ENCODE measurements at regions not wholly inside any gene's neighbourhood (a gene's known extent, or its start where the extent isn't known, plus 50 kb on each side); places are given as distances from the start of the nearest gene placed in this dataset.

DNA sequence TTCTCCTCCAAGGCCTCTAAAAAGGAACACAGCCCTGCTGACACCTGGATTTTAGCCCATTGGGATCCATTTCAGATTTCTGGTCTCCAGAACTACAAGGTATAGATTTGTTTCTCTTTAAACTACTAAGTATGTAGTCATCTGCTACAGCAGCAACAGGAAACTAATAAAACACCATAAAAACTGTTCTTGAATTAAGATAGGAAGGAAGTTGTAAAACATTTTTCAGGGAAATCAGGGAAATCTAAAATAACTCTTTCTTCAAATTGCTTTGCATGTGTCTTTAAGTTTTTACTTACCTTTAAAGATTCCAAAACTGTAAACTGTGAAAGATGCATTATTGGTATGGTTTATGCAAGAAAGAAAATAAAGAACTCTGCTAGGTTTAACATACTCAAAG, 407.0 kb upstream of the TOM1L1 start:
- Histone ChIP-seq H3K4me3 (ENCODE audit: low read depth, low read length) (no peak overlapping the region), H3K36me3 (ENCODE audit: control insufficient read depth, insufficient read depth, low read length) (no peaks in the 10 kb centered on the region), H3K4me1 (ENCODE audit: control insufficient read depth, insufficient read depth, low read length) (no peaks in the 10 kb centered on the region), H3K27ac (ENCODE audit: low read depth, low read length) (no peak overlapping the region), H3K9me3 (ENCODE audit: control insufficient read depth, insufficient read depth, low read length) (no peaks in the 10 kb centered on the region), H3K27me3 (ENCODE audit: control insufficient read depth, insufficient read depth, low read length) (no peaks in the 10 kb centered on the region)
- DNase-seq (ENCODE audit: low read depth in 4 of 6, low spot score in 6 of 6) = no peak

DNA sequence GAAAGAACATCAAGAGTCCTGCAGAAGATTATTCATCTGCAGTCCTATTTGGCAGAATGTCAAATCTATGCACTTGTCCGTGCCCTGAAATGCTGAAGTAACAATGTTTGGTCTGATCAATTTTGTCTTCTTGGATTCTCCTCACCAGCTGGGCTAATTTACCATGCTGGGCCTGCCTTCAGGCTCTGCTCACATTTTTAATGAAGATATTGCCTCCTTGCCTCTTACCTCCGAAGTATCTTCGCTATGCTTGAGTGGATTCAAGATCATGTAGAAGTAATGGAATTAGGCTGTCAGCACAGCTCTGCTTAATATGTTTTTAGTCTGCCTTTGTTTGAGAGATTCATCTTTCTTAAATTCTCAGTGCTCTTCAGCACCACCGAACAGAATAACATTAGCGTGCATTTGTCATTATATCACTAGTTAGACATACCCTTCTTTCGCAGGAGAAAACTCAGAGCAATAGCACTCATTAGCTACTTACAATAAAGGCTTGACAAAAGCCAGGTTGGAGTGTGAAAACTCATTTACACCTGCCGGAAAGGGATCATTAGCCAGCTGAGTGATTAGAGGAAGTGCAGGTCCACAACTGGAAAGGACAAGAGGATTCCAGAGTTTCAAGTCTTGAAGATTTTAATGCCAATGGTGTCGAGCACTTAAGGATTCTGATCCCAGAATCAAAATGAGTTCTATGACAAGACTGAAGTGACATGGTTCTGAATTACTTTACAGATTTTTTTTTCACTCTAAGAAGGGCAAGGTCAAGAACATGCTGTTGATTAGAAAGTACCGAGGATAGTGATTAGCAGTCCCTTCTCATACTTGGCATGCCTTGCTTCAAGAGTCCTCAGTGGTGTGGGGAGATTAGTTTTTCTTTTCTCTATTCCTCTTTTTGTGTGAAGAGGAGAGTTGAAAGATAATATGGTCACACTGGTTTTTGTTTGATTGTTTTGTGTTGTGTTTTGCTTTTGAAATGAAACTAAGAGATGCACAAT, 405.6 kb upstream of the TOM1L1 start:
- peak in 2 of 6 donors; percentile 2 to 66 for DNase-seq (ENCODE audit: low read depth in 4 of 6, low spot score in 6 of 6)
- H3K27me3 ChIP-seq (ENCODE audit: control insufficient read depth, insufficient read depth, low read length) = no peaks in the 10 kb centered on the region
- WGBS (ENCODE audit: insufficient coverage) = 64% methylated on average over 3 of the region's 9 CpGs
- no peaks in the 10 kb centered on the region for H3K36me3 ChIP-seq (ENCODE audit: control insufficient read depth, insufficient read depth, low read length)
- no peaks in the 10 kb centered on the region for H3K9me3 ChIP-seq (ENCODE audit: control insufficient read depth, insufficient read depth, low read length)
- no peak overlapping the region for H3K27ac ChIP-seq (ENCODE audit: low read depth, low read length)
- H3K4me1 ChIP-seq (ENCODE audit: control insufficient read depth, insufficient read depth, low read length) = no peaks in the 10 kb centered on the region
- no peak overlapping the region for H3K4me3 ChIP-seq (ENCODE audit: low read depth, low read length)

GRCh38 chr17:54505404-54505803, 395.2 kb upstream of the TOM1L1 start:
- H3K36me3 ChIP-seq (ENCODE audit: control insufficient read depth, insufficient read depth, low read length) = no peaks in the 10 kb centered on the region
- H3K4me1 ChIP-seq (ENCODE audit: control insufficient read depth, insufficient read depth, low read length) = no peaks in the 10 kb centered on the region
- no peak overlapping the region for H3K4me3 ChIP-seq (ENCODE audit: low read depth, low read length)
- H3K27ac ChIP-seq (ENCODE audit: low read depth, low read length) = no peak overlapping the region
- DNase-seq (ENCODE audit: low read depth in 4 of 6, low spot score in 6 of 6) = no peak
- H3K9me3 ChIP-seq (ENCODE audit: control insufficient read depth, insufficient read depth, low read length) = no peaks in the 10 kb centered on the region
- no peaks in the 10 kb centered on the region for H3K27me3 ChIP-seq (ENCODE audit: control insufficient read depth, insufficient read depth, low read length)

DNA sequence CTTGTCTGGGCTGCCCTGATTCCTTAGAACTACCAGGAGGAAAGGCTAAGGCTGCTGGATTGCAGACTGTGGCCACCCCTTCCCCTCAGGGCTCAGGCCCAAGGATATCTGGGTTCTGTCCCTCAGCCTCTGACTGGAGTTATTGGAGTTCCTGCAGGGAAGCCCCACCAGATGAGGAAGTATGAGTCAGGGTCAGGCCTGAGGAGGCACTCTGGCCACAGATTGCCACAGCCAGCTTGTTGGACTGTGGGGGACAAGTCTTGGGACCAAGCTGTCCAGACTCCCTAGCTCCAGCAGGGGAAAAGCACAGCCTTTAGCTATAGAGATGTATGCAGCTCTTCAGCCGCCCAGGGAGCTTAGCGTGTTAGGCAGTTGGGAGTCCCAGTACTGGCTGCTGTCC, 381.9 kb upstream of the TOM1L1 start:
- no peaks in the 10 kb centered on the region for H3K9me3 ChIP-seq (ENCODE audit: control insufficient read depth, insufficient read depth, low read length)
- H3K4me1 ChIP-seq (ENCODE audit: control insufficient read depth, insufficient read depth, low read length) = no peaks in the 10 kb centered on the region
- H3K27me3 ChIP-seq (ENCODE audit: control insufficient read depth, insufficient read depth, low read length) = no peaks in the 10 kb centered on the region
- no peak overlapping the region for H3K27ac ChIP-seq (ENCODE audit: low read depth, low read length)
- DNase-seq (ENCODE audit: low read depth in 4 of 6, low spot score in 6 of 6) = no peak
- no peak overlapping the region for H3K4me3 ChIP-seq (ENCODE audit: low read depth, low read length)
- 80% methylated on average over 1 of the region's 2 CpGs for WGBS (ENCODE audit: insufficient coverage)
- H3K36me3 ChIP-seq (ENCODE audit: control insufficient read depth, insufficient read depth, low read length) = no peaks in the 10 kb centered on the region

- H3K27ac ChIP-seq (ENCODE audit: low read depth, low read length) = no peak overlapping the region
- no peaks in the 10 kb centered on the region for H3K27me3 ChIP-seq (ENCODE audit: control insufficient read depth, insufficient read depth, low read length)
- no CpG with 5 or more reads among the region's 4 CpGs for WGBS (ENCODE audit: insufficient coverage)
- no peaks in the 10 kb centered on the region for H3K4me1 ChIP-seq (ENCODE audit: control insufficient read depth, insufficient read depth, low read length)
- DNase-seq (ENCODE audit: low read depth in 4 of 6, low spot score in 6 of 6) = no peak
- H3K4me3 ChIP-seq (ENCODE audit: low read depth, low read length) = no peak overlapping the region
- no peaks in the 10 kb centered on the region for H3K36me3 ChIP-seq (ENCODE audit: control insufficient read depth, insufficient read depth, low read length)
- H3K9me3 ChIP-seq (ENCODE audit: control insufficient read depth, insufficient read depth, low read length) = no peaks in the 10 kb centered on the region
These were observed 379.5 kb upstream of the TOM1L1 start for GRCh38 chr17:54521137-54521536.

DNA sequence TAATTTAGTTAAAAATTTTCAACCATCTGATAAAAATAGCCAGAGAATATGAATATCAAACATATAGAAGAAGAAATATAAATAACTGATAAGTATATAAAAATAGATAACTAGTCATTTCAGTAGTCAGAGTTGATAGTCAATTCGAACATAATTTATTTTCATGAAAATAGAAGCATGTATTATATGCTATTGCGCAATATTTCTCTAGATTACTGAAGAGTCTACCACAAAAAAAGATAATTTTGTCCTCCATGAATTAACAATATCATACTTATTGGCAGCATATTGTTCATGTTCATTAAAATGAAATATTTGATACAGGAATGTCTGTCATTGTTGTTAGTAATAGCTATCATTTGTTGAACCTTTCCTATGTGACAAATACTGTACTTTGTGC, 376.2 kb upstream of the TOM1L1 start:
- H3K9me3 ChIP-seq (ENCODE audit: control insufficient read depth, insufficient read depth, low read length) = no peaks in the 10 kb centered on the region
- H3K27ac ChIP-seq (ENCODE audit: low read depth, low read length) = no peak overlapping the region
- no peaks in the 10 kb centered on the region for H3K36me3 ChIP-seq (ENCODE audit: control insufficient read depth, insufficient read depth, low read length)
- no peaks in the 10 kb centered on the region for H3K27me3 ChIP-seq (ENCODE audit: control insufficient read depth, insufficient read depth, low read length)
- no CpG with 5 or more reads among the region's 2 CpGs for WGBS (ENCODE audit: insufficient coverage)
- no peak overlapping the region for H3K4me3 ChIP-seq (ENCODE audit: low read depth, low read length)
- H3K4me1 ChIP-seq (ENCODE audit: control insufficient read depth, insufficient read depth, low read length) = no peaks in the 10 kb centered on the region
- no peak for DNase-seq (ENCODE audit: low read depth in 4 of 6, low spot score in 6 of 6)

- no peak for DNase-seq (ENCODE audit: low read depth in 4 of 6, low spot score in 6 of 6)
- Histone ChIP-seq H3K4me1 (ENCODE audit: control insufficient read depth, insufficient read depth, low read length) (no peaks in the 10 kb centered on the region), H3K27me3 (ENCODE audit: control insufficient read depth, insufficient read depth, low read length) (no peaks in the 10 kb centered on the region), H3K4me3 (ENCODE audit: low read depth, low read length) (no peak overlapping the region), H3K27ac (ENCODE audit: low read depth, low read length) (no peak overlapping the region), H3K9me3 (ENCODE audit: control insufficient read depth, insufficient read depth, low read length) (no peaks in the 10 kb centered on the region), H3K36me3 (ENCODE audit: control insufficient read depth, insufficient read depth, low read length) (no peaks in the 10 kb centered on the region)
- WGBS (ENCODE audit: insufficient coverage) = 89% methylated on average over 2 of the region's 2 CpGs
These were observed 372.7 kb upstream of the TOM1L1 start for GRCh38 chr17:54527941-54528340.

DNA sequence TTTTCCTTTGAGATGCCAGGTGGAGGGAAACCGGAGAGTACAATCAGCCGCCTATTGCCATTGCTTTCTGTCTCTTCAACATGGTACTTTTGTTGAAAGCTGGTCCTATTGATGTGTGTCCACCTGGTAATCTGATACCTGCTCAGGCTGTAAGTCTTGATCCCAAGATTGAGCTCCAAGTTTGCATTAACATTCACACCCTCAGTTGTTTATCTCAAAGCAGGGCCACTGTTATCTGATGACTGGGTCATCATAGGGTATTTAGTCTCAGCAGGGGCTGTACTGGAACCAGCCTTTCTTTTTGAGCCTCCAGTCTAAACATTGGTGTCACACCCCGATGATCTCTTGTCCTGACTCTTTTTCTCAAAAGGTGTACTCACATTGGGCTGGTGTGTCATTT, 370.3 kb upstream of the TOM1L1 start:
- Histone ChIP-seq H3K36me3 (ENCODE audit: control insufficient read depth, insufficient read depth, low read length) (no peaks in the 10 kb centered on the region), H3K27me3 (ENCODE audit: control insufficient read depth, insufficient read depth, low read length) (no peaks in the 10 kb centered on the region), H3K27ac (ENCODE audit: low read depth, low read length) (no peak overlapping the region), H3K4me3 (ENCODE audit: low read depth, low read length) (no peak overlapping the region), H3K9me3 (ENCODE audit: control insufficient read depth, insufficient read depth, low read length) (no peaks in the 10 kb centered on the region), H3K4me1 (ENCODE audit: control insufficient read depth, insufficient read depth, low read length) (no peaks in the 10 kb centered on the region)
- no peak for DNase-seq (ENCODE audit: low read depth in 4 of 6, low spot score in 6 of 6)
- 55% methylated on average over 2 of the region's 3 CpGs for WGBS (ENCODE audit: insufficient coverage)

DNA sequence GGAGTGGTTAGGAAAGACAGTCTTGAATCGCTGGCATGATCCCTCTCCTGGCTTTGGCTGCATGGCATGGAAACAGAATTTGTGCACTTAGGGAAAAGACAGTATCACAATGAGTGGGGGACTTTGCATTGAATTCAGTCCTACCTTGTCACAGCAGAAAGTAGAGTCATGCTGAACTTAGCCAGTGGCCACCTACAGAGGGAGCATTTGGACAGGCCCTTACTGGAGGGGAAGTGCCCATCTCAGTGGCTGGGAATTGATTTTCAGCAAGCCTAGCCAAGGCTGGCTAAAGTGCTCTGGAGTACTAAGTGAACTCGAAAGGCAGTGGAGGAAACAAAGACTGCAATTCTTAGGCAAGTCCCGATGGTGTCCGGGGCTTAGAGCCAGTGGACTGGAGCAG, 364.3 kb upstream of the TOM1L1 start:
- Histone ChIP-seq H3K9me3 (ENCODE audit: control insufficient read depth, insufficient read depth, low read length) (no peaks in the 10 kb centered on the region), H3K36me3 (ENCODE audit: control insufficient read depth, insufficient read depth, low read length) (no peaks in the 10 kb centered on the region), H3K27ac (ENCODE audit: low read depth, low read length) (no peak overlapping the region), H3K4me3 (ENCODE audit: low read depth, low read length) (no peak overlapping the region), H3K4me1 (ENCODE audit: control insufficient read depth, insufficient read depth, low read length) (no peaks in the 10 kb centered on the region), H3K27me3 (ENCODE audit: control insufficient read depth, insufficient read depth, low read length) (no peaks in the 10 kb centered on the region)
- 89% methylated on average over 4 of the region's 4 CpGs for WGBS (ENCODE audit: insufficient coverage)
- no peak for DNase-seq (ENCODE audit: low read depth in 4 of 6, low spot score in 6 of 6)

DNA sequence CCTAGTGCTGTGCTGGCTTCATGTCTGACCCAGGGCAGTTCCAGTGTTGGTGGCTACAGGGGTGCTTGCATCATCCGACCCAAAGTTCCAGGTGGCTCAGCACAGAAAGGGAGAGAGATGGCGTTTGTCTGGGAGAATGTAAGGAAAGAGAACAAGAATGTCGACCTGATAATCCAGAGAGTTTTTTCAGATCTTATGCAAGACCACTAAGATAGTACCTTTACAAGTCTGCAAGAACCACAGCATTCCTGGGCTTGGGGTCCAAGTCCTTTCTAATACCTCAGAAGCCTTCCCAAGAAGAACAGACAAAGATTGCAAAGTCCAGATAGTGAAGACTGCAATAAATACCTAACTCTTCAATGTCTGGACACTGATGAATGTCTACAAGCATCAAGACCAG, 363.0 kb upstream of the TOM1L1 start:
- H3K4me1 ChIP-seq (ENCODE audit: control insufficient read depth, insufficient read depth, low read length) = no peaks in the 10 kb centered on the region
- DNase-seq (ENCODE audit: low read depth in 4 of 6, low spot score in 6 of 6) = no peak

More for the DNA sequence above, 363.0 kb upstream of the TOM1L1 start:
- Histone ChIP-seq H3K36me3 (ENCODE audit: control insufficient read depth, insufficient read depth, low read length) (no peaks in the 10 kb centered on the region), H3K27ac (ENCODE audit: low read depth, low read length) (no peak overlapping the region), H3K27me3 (ENCODE audit: control insufficient read depth, insufficient read depth, low read length) (no peaks in the 10 kb centered on the region), H3K9me3 (ENCODE audit: control insufficient read depth, insufficient read depth, low read length) (no peaks in the 10 kb centered on the region), H3K4me3 (ENCODE audit: low read depth, low read length) (no peak overlapping the region)
- 100% methylated on average over 2 of the region's 3 CpGs for WGBS (ENCODE audit: insufficient coverage)
